Adrenal gland (tissue), 5 donors: ENCODE measurements at regions not wholly inside any gene's neighbourhood (a gene's known extent, or its start where the extent isn't known, plus 50 kb on each side); places are given as distances from the start of the nearest gene placed in this dataset.

Experiments used
- CTCF ChIP-seq, 6 experiments: fragments of 450-650 bp in 4 of 6; fragments of 200-600 bp in 2 of 6; sonication (generic) in 1 of 6; IDR thresholded peaks; 1 replicate in 5 of 6; 2 replicates in 1 of 6; pipeline versions ENCODE4 v1.5.1 to v1.8.0; 2016 to 2021; ENCODE audit warnings: antibody characterized with exemption in 6 of 6, mild to moderate bottlenecking in 2 of 6, moderate library complexity in 1 of 6
- POLR2A ChIP-seq, 2 donors: fragments of 450-650 bp; IDR thresholded peaks; one replicate each; pipeline ENCODE4 v1.6.1; 2017; ENCODE audit warnings: antibody characterized with exemption in 2 of 2, mild to moderate bottlenecking in 2 of 2, moderate library complexity in 1 of 2
- donor health status: DM: no; HTN: no; CAD: no.

- no peak for TF ChIP-seq CTCF (IDR thresholded peaks at IDR 0.05)
- peak in 1 of 2 donors; percentile 41 for TF ChIP-seq POLR2A (IDR thresholded peaks at IDR 0.05)
These were observed 425.6 kb downstream of the SHANK2 start for GRCh38 chr11:70826541-70827335.
